GM10248 (cell line): ENCODE measurements at regions not wholly inside any gene's neighbourhood (a gene's known extent, or its start where the extent isn't known, plus 50 kb on each side); places are given as distances from the start of the nearest gene placed in this dataset.

Experiments used
- CTCF ChIA-PET: fragments of 300-600 bp; sonication (Branson Sonifier 250); formaldehyde crosslinking; extraction: SDS; loops from one replicate; lab custom pipeline; 2021; ENCODE audit warnings: antibody characterized with exemption; lab: Yijun Ruan, JAX
- POLR2A ChIA-PET: fragments of 350-650 bp; sonication (Branson Sonifier 250); formaldehyde crosslinking; extraction: SDS; loops from one replicate; lab custom pipeline; 2020; ENCODE audit warnings: antibody characterized with exemption; lab: Yijun Ruan, JAX
- DNase-seq: peaks from one replicate; pipeline ENCODE4 v3.0.0; 2012; ENCODE audit errors: extremely low spot score
- CTCF ChIP-seq: IDR thresholded peaks from 2 replicates; pipeline ENCODE4 v1.5.1; 2012; ENCODE audit warnings: mild to moderate bottlenecking, low read depth; ENCODE audit errors: extremely low read depth, missing control alignments, control extremely low read depth

GRCh38 chr3:148477375-148477774, 220.3 kb upstream of the AGTR1 start:
- CTCF ChIA-PET, result interaction anchor here (1.3 kb wide), 1 partner anchor 9 kb away, joined by 4 read pairs; no protein-coding TSS in a partner anchor
- no peak for DNase-seq
- POLR2A ChIA-PET, result no interaction called here
- TF ChIP-seq CTCF, result no peak

DNA sequence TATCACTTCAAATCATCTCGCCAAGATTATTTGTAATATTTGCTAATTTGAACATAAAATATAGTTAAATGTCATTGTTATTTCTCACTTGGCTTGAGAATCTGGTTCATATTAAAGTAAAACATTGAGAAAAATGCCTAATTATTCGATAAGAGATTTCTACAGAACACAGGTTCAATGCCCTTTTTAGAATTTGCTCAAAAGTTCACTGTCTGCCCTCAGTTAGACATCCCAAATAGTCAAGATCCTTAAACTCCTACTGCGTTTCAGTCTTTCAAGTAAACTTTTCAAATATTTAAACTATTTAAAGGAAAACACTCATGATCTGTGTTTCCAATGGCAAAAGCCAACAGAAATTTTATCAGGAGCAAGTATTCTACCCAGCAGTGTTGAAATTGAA, 204.1 kb upstream of the AGTR1 start:
- no peak for DNase-seq
- POLR2A ChIA-PET, result no interaction called here
- CTCF ChIA-PET, result no interaction called here
- no peak for TF ChIP-seq CTCF

- POLR2A ChIA-PET, result no interaction called here
- DNase-seq, result no peak
- no peak for TF ChIP-seq CTCF
- CTCF ChIA-PET, result no interaction called here
These were observed 203.3 kb upstream of the AGTR1 start for GRCh38 chr3:148494451-148494850.

- ChIA-PET POLR2A (no interaction called here), CTCF (no interaction called here)
These were observed 196.8 kb upstream of the AGTR1 start for GRCh38 chr3:148500881-148501280.

GRCh38 chr3:148510116-148510515, 187.6 kb upstream of the AGTR1 start:
- no peak for TF ChIP-seq CTCF
- ChIA-PET CTCF (no interaction called here), POLR2A (no interaction called here)
- no peak for DNase-seq

More at GRCh38 chr3:148500881-148501280, 196.8 kb upstream of the AGTR1 start:
- no peak for TF ChIP-seq CTCF
- no peak for DNase-seq

- POLR2A ChIA-PET, result no interaction called here
- CTCF ChIA-PET, result no interaction called here
- TF ChIP-seq CTCF, result no peak
- no peak for DNase-seq
These were observed 187.1 kb upstream of the AGTR1 start for GRCh38 chr3:148510561-148510960.

GRCh38 chr3:148512648-148513047, 185.1 kb upstream of the AGTR1 start:
- CTCF ChIA-PET, result no interaction called here
- no peak for TF ChIP-seq CTCF
- no peak for DNase-seq
- POLR2A ChIA-PET, result no interaction called here
